ENCODE measurements at regions not wholly inside any gene's neighbourhood (a gene's known extent, or its start where the extent isn't known, plus 50 kb on each side); places are given as distances from the start of the nearest gene placed in this dataset.
"Not testable (repeated sequence)": the region's sequence is repeated elsewhere in the genome, so short reads cannot be mapped to it uniquely, and the experiment has no call there.

DNA sequence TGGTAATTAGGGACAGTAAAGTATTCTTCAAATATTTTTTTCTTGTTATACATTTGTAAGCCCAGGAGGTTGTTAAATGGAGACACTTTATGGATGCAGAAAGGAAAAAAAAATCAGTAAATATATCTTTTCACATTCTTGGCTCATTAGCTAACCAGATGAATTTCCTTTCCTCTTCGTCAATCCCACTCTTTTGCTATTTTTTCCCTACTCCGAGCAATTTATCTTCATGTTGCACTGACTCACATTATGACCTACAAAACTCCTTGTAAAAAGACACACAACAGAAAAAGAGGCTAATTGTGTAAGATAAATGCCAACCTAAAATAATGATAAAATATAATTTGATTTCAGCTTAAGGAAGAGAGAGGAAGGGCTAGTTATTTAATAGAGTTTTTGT is 472.9 kb upstream of the ZNF337 start:
- Histone ChIP-seq H3K9me3 (ENCODE audit: control insufficient read depth in 1 of 2, low read length in 2 of 2) (no peaks in the 10 kb centered on the region), H3K36me3 (ENCODE audit: control insufficient read depth in 1 of 2, insufficient read depth in 2 of 2, low read length in 2 of 2) (no peaks in the 10 kb centered on the region), H3K27ac (ENCODE audit: low read length) (no peak overlapping the region), H3K4me1 (ENCODE audit: control insufficient read depth in 1 of 2, insufficient read depth in 2 of 2, low read length in 2 of 2) (no peaks in the 10 kb centered on the region), H3K4me3 (ENCODE audit: low read depth in 1 of 2, low read length in 2 of 2) (no peak overlapping the region), H3K27me3 (ENCODE audit: low read depth, low read length) (no peaks in the 10 kb centered on the region)

DNA sequence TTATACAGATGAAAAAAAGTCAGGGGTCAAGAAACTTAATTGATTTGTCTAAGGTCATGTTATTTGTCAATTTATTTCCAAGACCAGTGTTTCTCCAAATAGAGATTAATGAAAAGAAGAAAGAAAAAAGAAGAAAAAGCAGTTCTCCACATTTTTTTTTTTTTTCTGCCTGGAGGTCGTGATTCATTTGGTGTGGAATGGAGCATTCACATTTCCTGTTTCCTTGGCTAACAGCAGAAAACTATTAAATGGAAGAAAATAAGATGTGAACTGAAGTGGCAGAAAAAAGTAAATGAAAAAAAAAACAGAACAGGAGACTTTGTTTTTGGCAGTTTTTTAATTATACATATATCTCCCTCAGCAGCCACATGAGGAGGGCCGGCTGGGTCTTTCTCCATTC is 470.8 kb upstream of the ZNF337 start:
- H3K36me3 ChIP-seq (ENCODE audit: control insufficient read depth in 1 of 2, insufficient read depth in 2 of 2, low read length in 2 of 2) = no peaks in the 10 kb centered on the region
- H3K27me3 ChIP-seq (ENCODE audit: low read depth, low read length) = no peaks in the 10 kb centered on the region
- no peak overlapping the region for H3K27ac ChIP-seq (ENCODE audit: low read length)
- no peaks in the 10 kb centered on the region for H3K9me3 ChIP-seq (ENCODE audit: control insufficient read depth in 1 of 2, low read length in 2 of 2)
- H3K4me3 ChIP-seq (ENCODE audit: low read depth in 1 of 2, low read length in 2 of 2) = no peak overlapping the region
- no peaks in the 10 kb centered on the region for H3K4me1 ChIP-seq (ENCODE audit: control insufficient read depth in 1 of 2, insufficient read depth in 2 of 2, low read length in 2 of 2)

DNA sequence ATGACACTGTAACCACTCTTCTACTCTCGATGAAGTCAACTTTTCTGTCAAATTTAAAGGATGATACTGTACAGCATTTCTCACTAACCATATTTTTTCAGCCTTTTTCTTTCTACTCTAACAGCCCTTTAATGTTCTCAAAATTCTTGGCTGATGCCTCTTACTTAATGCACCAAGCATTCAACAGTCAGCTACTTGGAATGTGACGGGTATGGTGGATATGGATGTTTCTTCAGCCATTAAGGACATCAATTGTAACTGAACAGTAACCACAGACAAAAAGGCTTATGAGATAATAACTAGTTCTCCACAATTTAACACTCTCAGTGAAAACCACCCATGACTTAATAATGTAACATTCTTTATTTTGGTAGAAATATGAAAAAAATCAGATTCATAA is 467.2 kb upstream of the ZNF337 start:
- H3K27me3 ChIP-seq (ENCODE audit: low read depth, low read length) = no peaks in the 10 kb centered on the region
- no peaks in the 10 kb centered on the region for H3K36me3 ChIP-seq (ENCODE audit: control insufficient read depth in 1 of 2, insufficient read depth in 2 of 2, low read length in 2 of 2)

DNA sequence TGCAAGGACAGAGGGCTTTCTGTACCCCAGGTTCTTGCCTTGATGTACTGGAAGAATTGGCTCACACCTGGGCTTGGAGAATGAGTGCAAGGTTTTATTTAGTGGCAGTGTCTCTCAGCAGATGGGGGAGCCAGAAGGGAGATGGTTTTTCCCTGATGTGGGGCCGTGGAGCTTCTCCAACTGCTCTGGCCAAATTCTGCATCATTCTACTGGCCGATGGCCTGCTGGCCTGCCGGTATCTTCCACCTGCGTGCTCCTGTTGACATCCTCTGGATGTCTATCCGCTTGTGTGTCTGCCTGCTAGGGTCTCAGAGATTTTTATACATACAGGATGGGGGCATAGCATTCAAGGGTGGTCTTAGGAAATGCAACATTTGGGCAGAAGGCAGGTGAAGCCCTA is 466.5 kb upstream of the ZNF337 start:
- H3K36me3 ChIP-seq (ENCODE audit: control insufficient read depth in 1 of 2, insufficient read depth in 2 of 2, low read length in 2 of 2); H3K4me1 ChIP-seq (ENCODE audit: control insufficient read depth in 1 of 2, insufficient read depth in 2 of 2, low read length in 2 of 2); H3K9me3 ChIP-seq (ENCODE audit: control insufficient read depth in 1 of 2, low read length in 2 of 2); H3K27ac ChIP-seq (ENCODE audit: low read length); H3K27me3 ChIP-seq (ENCODE audit: low read depth, low read length); H3K4me3 ChIP-seq (ENCODE audit: low read depth in 1 of 2, low read length in 2 of 2): not testable (repeated sequence)

More for the DNA sequence above, 467.2 kb upstream of the ZNF337 start:
- no peak overlapping the region for H3K27ac ChIP-seq (ENCODE audit: low read length)
- H3K9me3 ChIP-seq (ENCODE audit: control insufficient read depth in 1 of 2, low read length in 2 of 2) = no peaks in the 10 kb centered on the region
- H3K4me1 ChIP-seq (ENCODE audit: control insufficient read depth in 1 of 2, insufficient read depth in 2 of 2, low read length in 2 of 2) = no peaks in the 10 kb centered on the region
- no peak overlapping the region for H3K4me3 ChIP-seq (ENCODE audit: low read depth in 1 of 2, low read length in 2 of 2)

DNA sequence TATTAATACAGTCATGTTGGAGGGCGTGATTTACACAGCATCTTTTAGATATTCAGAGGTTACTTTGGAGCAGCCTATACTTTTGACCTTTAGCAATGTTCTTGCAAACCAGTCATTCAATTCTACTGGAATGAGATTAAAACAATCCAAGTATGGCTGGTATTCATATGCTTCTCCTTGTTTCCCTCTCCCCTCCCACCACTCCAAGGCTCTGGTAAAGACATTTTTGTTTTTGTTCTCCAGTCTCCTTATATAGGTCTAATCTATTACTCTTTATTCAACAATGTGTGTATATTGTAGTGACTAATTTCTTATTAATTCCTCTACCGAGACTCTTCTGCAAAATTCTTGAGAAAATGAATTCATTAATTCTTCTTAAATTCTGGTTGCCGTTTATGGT is 465.1 kb upstream of the ZNF337 start:
- not testable (repeated sequence) for H3K27ac ChIP-seq (ENCODE audit: low read length); H3K9me3 ChIP-seq (ENCODE audit: control insufficient read depth in 1 of 2, low read length in 2 of 2)

DNA sequence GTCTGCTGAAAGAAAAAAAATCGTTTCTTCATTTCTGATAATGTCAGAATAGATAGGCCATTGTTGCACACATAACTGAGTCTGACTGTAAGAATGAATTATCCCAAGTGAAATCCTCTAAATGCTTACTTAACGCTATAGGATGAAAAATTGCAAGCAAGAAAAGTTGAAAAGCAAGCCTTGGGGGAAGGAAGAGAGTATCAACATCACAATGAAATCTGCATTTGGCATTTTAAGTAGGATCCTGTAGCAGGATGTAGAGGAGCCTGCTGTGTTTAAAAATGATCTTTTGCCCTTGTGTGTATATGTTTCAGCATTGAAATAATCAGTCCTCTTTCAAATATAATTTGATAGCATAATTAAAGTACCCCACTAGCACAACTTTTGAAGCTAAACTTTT is 464.3 kb upstream of the ZNF337 start:
- H3K36me3 ChIP-seq (ENCODE audit: control insufficient read depth in 1 of 2, insufficient read depth in 2 of 2, low read length in 2 of 2); H3K27me3 ChIP-seq (ENCODE audit: low read depth, low read length); H3K4me1 ChIP-seq (ENCODE audit: control insufficient read depth in 1 of 2, insufficient read depth in 2 of 2, low read length in 2 of 2); H3K4me3 ChIP-seq (ENCODE audit: low read depth in 1 of 2, low read length in 2 of 2); H3K9me3 ChIP-seq (ENCODE audit: control insufficient read depth in 1 of 2, low read length in 2 of 2); H3K27ac ChIP-seq (ENCODE audit: low read length): not testable (repeated sequence)

More for the DNA sequence above, 465.1 kb upstream of the ZNF337 start:
- H3K4me1 ChIP-seq (ENCODE audit: control insufficient read depth in 1 of 2, insufficient read depth in 2 of 2, low read length in 2 of 2); H3K36me3 ChIP-seq (ENCODE audit: control insufficient read depth in 1 of 2, insufficient read depth in 2 of 2, low read length in 2 of 2); H3K4me3 ChIP-seq (ENCODE audit: low read depth in 1 of 2, low read length in 2 of 2); H3K27me3 ChIP-seq (ENCODE audit: low read depth, low read length): not testable (repeated sequence)

DNA sequence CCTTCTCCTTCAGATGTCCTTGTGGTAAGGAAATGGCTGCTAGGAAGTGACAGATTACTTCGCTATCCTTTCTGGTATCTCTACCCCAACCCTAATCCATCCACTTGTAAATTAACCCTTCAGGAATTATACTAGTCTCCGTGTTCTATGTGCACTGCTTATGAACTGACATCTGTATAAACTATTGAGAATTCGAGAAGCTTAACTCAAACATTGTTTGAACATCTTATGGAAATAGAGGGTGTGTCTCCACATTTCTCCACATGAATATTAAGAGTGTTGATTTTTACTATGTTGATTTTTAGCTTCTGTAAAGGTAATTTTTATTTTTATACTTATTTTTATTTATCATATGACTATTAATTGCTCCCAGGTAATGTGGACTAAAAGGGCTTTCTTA is 457.6 kb upstream of the ZNF337 start:
- Histone ChIP-seq H3K4me3 (ENCODE audit: low read depth in 1 of 2, low read length in 2 of 2) (no peak overlapping the region), H3K27me3 (ENCODE audit: low read depth, low read length) (no peaks in the 10 kb centered on the region), H3K4me1 (ENCODE audit: control insufficient read depth in 1 of 2, insufficient read depth in 2 of 2, low read length in 2 of 2) (no peaks in the 10 kb centered on the region), H3K27ac (ENCODE audit: low read length) (no peak overlapping the region), H3K9me3 (ENCODE audit: control insufficient read depth in 1 of 2, low read length in 2 of 2) (no peaks in the 10 kb centered on the region), H3K36me3 (ENCODE audit: control insufficient read depth in 1 of 2, insufficient read depth in 2 of 2, low read length in 2 of 2) (no peaks in the 10 kb centered on the region)

DNA sequence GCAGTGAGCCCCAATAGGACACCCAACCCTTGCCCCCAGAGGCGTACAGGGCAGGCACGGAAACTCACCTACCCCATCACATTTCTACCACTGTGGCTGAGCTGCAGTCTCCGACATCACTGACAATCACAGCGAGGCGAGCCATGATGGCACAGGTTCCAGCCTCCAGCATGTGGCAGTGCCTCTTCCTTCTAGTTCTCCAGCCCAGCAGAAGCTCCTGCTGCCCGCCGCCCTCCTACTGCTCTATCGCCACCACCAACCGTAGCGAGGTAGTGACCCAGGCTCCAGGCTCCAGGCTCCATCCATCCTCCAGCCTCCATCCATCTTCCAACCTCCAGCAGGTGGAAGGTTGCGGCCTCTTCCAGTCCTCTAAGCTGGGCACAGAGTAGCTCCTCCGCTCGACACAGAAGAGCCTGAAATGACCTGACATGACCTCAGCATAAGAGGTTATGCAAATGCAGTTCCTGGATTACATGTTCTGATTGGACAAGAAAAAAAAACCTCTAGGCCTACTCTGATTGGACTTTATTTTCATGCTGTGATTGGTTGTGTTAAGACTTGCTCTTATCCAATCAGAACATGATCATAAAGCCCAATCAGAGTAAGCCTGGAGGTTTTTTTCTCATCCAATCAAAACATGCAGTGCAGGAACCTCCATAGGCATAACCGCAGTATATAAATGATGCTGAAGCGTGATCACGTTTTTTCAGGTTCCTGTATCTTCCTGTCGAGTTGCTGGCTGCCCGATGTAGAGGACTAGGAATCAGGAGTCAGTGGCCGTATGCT is 438.9 kb upstream of the ZNF337 start:
- Histone ChIP-seq H3K27ac (ENCODE audit: low read length) (no peak overlapping the region), H3K4me3 (ENCODE audit: low read depth in 1 of 2, low read length in 2 of 2) (no peak overlapping the region), H3K27me3 (ENCODE audit: low read depth, low read length) (no peaks in the 10 kb centered on the region), H3K4me1 (ENCODE audit: control insufficient read depth in 1 of 2, insufficient read depth in 2 of 2, low read length in 2 of 2) (no peaks in the 10 kb centered on the region), H3K9me3 (ENCODE audit: control insufficient read depth in 1 of 2, low read length in 2 of 2) (no peaks in the 10 kb centered on the region), H3K36me3 (ENCODE audit: control insufficient read depth in 1 of 2, insufficient read depth in 2 of 2, low read length in 2 of 2) (no peaks in the 10 kb centered on the region)

DNA sequence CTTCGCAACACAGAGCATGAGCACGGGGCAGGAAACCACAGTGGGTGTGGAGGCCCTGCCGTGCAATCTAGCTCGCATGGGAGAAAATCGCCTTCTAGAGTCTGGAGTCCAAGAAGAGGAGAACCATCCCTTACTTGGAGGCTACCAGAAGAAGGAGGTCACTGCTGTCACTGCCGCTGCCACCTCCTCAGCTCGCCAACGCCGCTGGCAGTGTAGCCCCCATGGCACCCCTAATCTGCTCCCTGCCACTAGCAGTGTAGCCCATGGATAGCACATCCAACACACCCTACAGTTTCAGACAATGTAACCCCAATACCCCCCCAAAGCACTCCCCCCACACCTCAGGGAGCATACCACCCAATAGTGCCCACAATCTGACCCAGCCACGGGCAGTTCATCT is 438.0 kb upstream of the ZNF337 start:
- Histone ChIP-seq H3K4me1 (ENCODE audit: control insufficient read depth in 1 of 2, insufficient read depth in 2 of 2, low read length in 2 of 2) (no peaks in the 10 kb centered on the region), H3K9me3 (ENCODE audit: control insufficient read depth in 1 of 2, low read length in 2 of 2) (no peaks in the 10 kb centered on the region), H3K27ac (ENCODE audit: low read length) (no peak overlapping the region), H3K36me3 (ENCODE audit: control insufficient read depth in 1 of 2, insufficient read depth in 2 of 2, low read length in 2 of 2) (no peaks in the 10 kb centered on the region), H3K4me3 (ENCODE audit: low read depth in 1 of 2, low read length in 2 of 2) (no peak overlapping the region), H3K27me3 (ENCODE audit: low read depth, low read length) (no peaks in the 10 kb centered on the region)

DNA sequence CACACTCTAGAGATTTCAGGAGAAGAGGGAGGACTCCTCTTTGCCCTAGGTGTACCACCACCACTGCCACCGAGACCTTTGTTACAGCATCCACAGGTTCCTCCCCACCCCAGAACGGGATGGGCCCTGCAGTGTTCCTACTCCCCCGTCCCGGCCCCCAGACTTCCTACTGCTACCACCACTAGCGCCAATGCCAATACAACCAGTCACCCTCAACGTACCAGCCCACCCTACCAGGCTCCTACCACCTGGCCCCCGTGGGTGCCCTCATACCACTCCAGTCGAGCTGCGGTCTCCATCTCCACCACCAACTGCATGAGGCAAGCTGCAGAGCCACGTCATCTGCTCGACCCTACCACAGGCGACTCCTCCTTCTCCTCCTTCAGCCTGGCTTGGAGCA is 437.1 kb upstream of the ZNF337 start:
- H3K4me1 ChIP-seq (ENCODE audit: control insufficient read depth in 1 of 2, insufficient read depth in 2 of 2, low read length in 2 of 2); H3K27me3 ChIP-seq (ENCODE audit: low read depth, low read length); H3K4me3 ChIP-seq (ENCODE audit: low read depth in 1 of 2, low read length in 2 of 2); H3K9me3 ChIP-seq (ENCODE audit: control insufficient read depth in 1 of 2, low read length in 2 of 2); H3K36me3 ChIP-seq (ENCODE audit: control insufficient read depth in 1 of 2, insufficient read depth in 2 of 2, low read length in 2 of 2); H3K27ac ChIP-seq (ENCODE audit: low read length): not testable (repeated sequence)

DNA sequence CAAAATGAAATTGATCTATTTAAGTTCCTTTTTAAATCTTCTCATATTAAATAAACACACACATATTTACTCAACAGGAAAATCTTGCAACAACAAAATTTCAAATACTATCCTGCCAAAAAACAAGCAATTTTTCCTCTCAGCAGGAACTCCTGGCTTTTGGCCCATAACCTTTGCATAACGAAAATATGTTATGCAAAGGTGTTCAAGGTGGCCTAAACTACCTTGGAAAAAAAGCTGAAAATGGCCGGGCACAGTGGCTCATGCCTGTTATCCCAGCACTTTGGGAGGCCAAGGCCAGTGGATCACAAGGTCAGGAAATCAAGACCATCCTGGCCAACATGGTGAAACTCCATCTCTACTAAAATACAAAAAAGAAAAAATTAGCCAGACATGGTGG is 424.3 kb upstream of the ZNF337 start:
- not testable (repeated sequence) for H3K9me3 ChIP-seq (ENCODE audit: control insufficient read depth in 1 of 2, low read length in 2 of 2); H3K4me3 ChIP-seq (ENCODE audit: low read depth in 1 of 2, low read length in 2 of 2)

DNA sequence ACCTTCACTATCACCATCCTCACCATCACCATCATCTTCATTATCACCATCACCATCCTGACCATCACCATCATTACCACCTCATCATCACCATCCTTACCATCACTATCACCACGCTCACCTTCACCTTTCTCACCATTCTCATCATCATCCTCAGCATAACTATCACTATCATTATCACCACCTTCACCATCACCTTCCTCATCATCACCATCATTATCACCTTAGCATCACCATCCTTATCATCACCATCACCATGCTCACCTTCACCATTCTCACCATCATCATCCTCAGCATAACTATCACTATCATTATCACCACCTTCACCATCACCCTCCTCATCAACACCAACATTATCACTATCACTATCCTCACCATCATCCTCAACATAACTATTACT is 397.8 kb upstream of the ZNF337 start:
- H3K27me3 ChIP-seq (ENCODE audit: low read depth, low read length); H3K27ac ChIP-seq (ENCODE audit: low read length); H3K4me3 ChIP-seq (ENCODE audit: low read depth in 1 of 2, low read length in 2 of 2); H3K36me3 ChIP-seq (ENCODE audit: control insufficient read depth in 1 of 2, insufficient read depth in 2 of 2, low read length in 2 of 2); H3K4me1 ChIP-seq (ENCODE audit: control insufficient read depth in 1 of 2, insufficient read depth in 2 of 2, low read length in 2 of 2); H3K9me3 ChIP-seq (ENCODE audit: control insufficient read depth in 1 of 2, low read length in 2 of 2): not testable (repeated sequence)

More for the DNA sequence above, 424.3 kb upstream of the ZNF337 start:
- not testable (repeated sequence) for H3K4me1 ChIP-seq (ENCODE audit: control insufficient read depth in 1 of 2, insufficient read depth in 2 of 2, low read length in 2 of 2); H3K36me3 ChIP-seq (ENCODE audit: control insufficient read depth in 1 of 2, insufficient read depth in 2 of 2, low read length in 2 of 2); H3K27ac ChIP-seq (ENCODE audit: low read length); H3K27me3 ChIP-seq (ENCODE audit: low read depth, low read length)

All from muscle layer of duodenum (tissue), 2 donors.